ENCODE measurements at regions not wholly inside any gene's neighbourhood (a gene's known extent, or its start where the extent isn't known, plus 50 kb on each side); places are given as distances from the start of the nearest gene placed in this dataset.
"Not testable (repeated sequence)": the region's sequence is repeated elsewhere in the genome, so short reads cannot be mapped to it uniquely, and the experiment has no call there.

GRCh38 chr7:53596230-53596629 is 560.8 kb downstream of the POM121L12 start:
- Mint-ChIP-seq H3K27ac (no peak overlapping the region), H3K27me3 (no peaks in the 10 kb centered on the region), H3K9me3 (peaks cover 4 to 25% (median 14%) of the 10 kb centered on the region in 7 donors), H3K36me3 (no peaks in the 10 kb centered on the region), H3K4me3 (no peak overlapping the region), H3K4me1 (no peaks in the 10 kb centered on the region)
- ATAC-seq (ENCODE audit: low read depth in 2 of 2) (no peak), DNase-seq (no peak)

GRCh38 chr7:53600296-53600695 is 564.9 kb downstream of the POM121L12 start:
- ATAC-seq (ENCODE audit: low read depth in 2 of 2): no peak
- no peak for DNase-seq
- H3K27me3 Mint-ChIP-seq: no peaks in the 10 kb centered on the region
- H3K4me1 Mint-ChIP-seq: no peaks in the 10 kb centered on the region
- H3K4me3 Mint-ChIP-seq: no peak overlapping the region
- H3K9me3 Mint-ChIP-seq: peaks cover 0 to 26% (median 13%) of the 10 kb centered on the region in 7 donors
- H3K36me3 Mint-ChIP-seq: no peaks in the 10 kb centered on the region
- H3K27ac Mint-ChIP-seq: no peak overlapping the region

GRCh38 chr7:53602817-53603418 is 567.5 kb downstream of the POM121L12 start:
- H3K27me3 Mint-ChIP-seq: no peaks in the 10 kb centered on the region

GRCh38 chr7:53603461-53603860 is 568.0 kb downstream of the POM121L12 start:
- H3K27me3 Mint-ChIP-seq: no peaks in the 10 kb centered on the region
- DNase-seq (no peak), ATAC-seq (ENCODE audit: low read depth in 2 of 2) (no peak)
- no peaks in the 10 kb centered on the region for H3K4me1 Mint-ChIP-seq
- no peak overlapping the region for H3K4me3 Mint-ChIP-seq
- H3K27ac Mint-ChIP-seq: no peak overlapping the region
- H3K36me3 Mint-ChIP-seq: no peaks in the 10 kb centered on the region
- H3K9me3 Mint-ChIP-seq: peaks cover 0 to 26% (median 11%) of the 10 kb centered on the region in 7 donors

More at GRCh38 chr7:53602817-53603418, 567.5 kb downstream of the POM121L12 start:
- H3K9me3 Mint-ChIP-seq: peaks cover 0 to 26% (median 11%) of the 10 kb centered on the region in 7 donors
- no peak for DNase-seq
- H3K4me3 Mint-ChIP-seq: no peak overlapping the region
- ATAC-seq (ENCODE audit: low read depth in 2 of 2): no peak
- no peaks in the 10 kb centered on the region for H3K4me1 Mint-ChIP-seq
- no peak overlapping the region for H3K27ac Mint-ChIP-seq
- no peaks in the 10 kb centered on the region for H3K36me3 Mint-ChIP-seq

GRCh38 chr7:53604201-53604600 is 568.8 kb downstream of the POM121L12 start:
- Mint-ChIP-seq H3K27ac (no peak overlapping the region), H3K9me3 (peaks cover 0 to 24% (median 11%) of the 10 kb centered on the region in 7 donors), H3K4me3 (no peak overlapping the region), H3K27me3 (no peaks in the 10 kb centered on the region), H3K36me3 (no peaks in the 10 kb centered on the region), H3K4me1 (no peaks in the 10 kb centered on the region)
- DNase-seq (no peak), ATAC-seq (ENCODE audit: low read depth in 2 of 2) (no peak)

- no peaks in the 10 kb centered on the region for H3K36me3 Mint-ChIP-seq
- peaks cover 0 to 8% (median 2%) of the 10 kb centered on the region in 7 donors for H3K9me3 Mint-ChIP-seq
- H3K27me3 Mint-ChIP-seq: no peaks in the 10 kb centered on the region
- ATAC-seq (ENCODE audit: low read depth in 2 of 2): no peak
- no peaks in the 10 kb centered on the region for H3K4me1 Mint-ChIP-seq
- DNase-seq: no peak
- H3K27ac Mint-ChIP-seq: no peak overlapping the region
- H3K4me3 Mint-ChIP-seq: no peak overlapping the region
Observed at GRCh38 chr7:53607961-53608360, 572.5 kb downstream of the POM121L12 start.

GRCh38 chr7:53609185-53609584 is 573.8 kb downstream of the POM121L12 start:
- Mint-ChIP-seq H3K4me3 (no peak overlapping the region), H3K9me3 (peaks cover 0 to 9% (median 5%) of the 10 kb centered on the region in 7 donors), H3K27me3 (no peaks in the 10 kb centered on the region), H3K27ac (no peak overlapping the region), H3K36me3 (no peaks in the 10 kb centered on the region), H3K4me1 (no peaks in the 10 kb centered on the region)
- ATAC-seq (ENCODE audit: low read depth in 2 of 2) (no peak), DNase-seq (no peak)

GRCh38 chr7:53611043-53611442 is 575.6 kb downstream of the POM121L12 start:
- Mint-ChIP-seq H3K4me1 (no peaks in the 10 kb centered on the region), H3K9me3 (peaks cover 0 to 15% (median 7%) of the 10 kb centered on the region in 7 donors), H3K27ac (no peak overlapping the region), H3K36me3 (no peaks in the 10 kb centered on the region), H3K4me3 (no peak overlapping the region), H3K27me3 (no peaks in the 10 kb centered on the region)
- DNase-seq: no peak
- ATAC-seq (ENCODE audit: low read depth in 2 of 2): no peak

- Mint-ChIP-seq H3K27me3 (no peaks in the 10 kb centered on the region), H3K27ac (no peak overlapping the region), H3K4me1 (no peaks in the 10 kb centered on the region), H3K9me3 (peaks cover 4 to 26% (median 9%) of the 10 kb centered on the region in 7 donors), H3K4me3 (no peak overlapping the region), H3K36me3 (no peaks in the 10 kb centered on the region)
- ATAC-seq (ENCODE audit: low read depth in 2 of 2): no peak
- DNase-seq: no peak
Observed at GRCh38 chr7:53624356-53624755, 588.9 kb downstream of the POM121L12 start.

- DNase-seq: no peak
- no peak for ATAC-seq (ENCODE audit: low read depth in 2 of 2)
- H3K4me1 Mint-ChIP-seq: no peaks in the 10 kb centered on the region
- H3K27me3 Mint-ChIP-seq: no peaks in the 10 kb centered on the region
- H3K9me3 Mint-ChIP-seq: peaks cover 6 to 28% (median 11%) of the 10 kb centered on the region in 7 donors
- no peak overlapping the region for H3K27ac Mint-ChIP-seq
- no peaks in the 10 kb centered on the region for H3K36me3 Mint-ChIP-seq
- H3K4me3 Mint-ChIP-seq: no peak overlapping the region
Observed at GRCh38 chr7:53628775-53629174, 593.3 kb downstream of the POM121L12 start.

GRCh38 chr7:53635251-53635650 is 599.8 kb downstream of the POM121L12 start:
- not testable (repeated sequence) for H3K27ac Mint-ChIP-seq; DNase-seq; H3K4me3 Mint-ChIP-seq; H3K36me3 Mint-ChIP-seq; ATAC-seq (ENCODE audit: low read depth in 2 of 2); H3K4me1 Mint-ChIP-seq; H3K27me3 Mint-ChIP-seq
- H3K9me3 Mint-ChIP-seq: peaks cover 5 to 35% (median 13%) of the 10 kb centered on the region in 7 donors

- Mint-ChIP-seq H3K27ac (no peak overlapping the region), H3K4me3 (no peak overlapping the region), H3K36me3 (no peaks in the 10 kb centered on the region), H3K9me3 (peaks cover 0 to 33% (median 11%) of the 10 kb centered on the region in 7 donors), H3K27me3 (no peaks in the 10 kb centered on the region), H3K4me1 (no peaks in the 10 kb centered on the region)
- DNase-seq (no peak), ATAC-seq (ENCODE audit: low read depth in 2 of 2) (no peak)
Observed at GRCh38 chr7:53638517-53638916, 603.1 kb downstream of the POM121L12 start.

- H3K27ac Mint-ChIP-seq: no peak overlapping the region
- no peak for ATAC-seq (ENCODE audit: low read depth in 2 of 2)
- H3K4me1 Mint-ChIP-seq: no peaks in the 10 kb centered on the region
- no peaks in the 10 kb centered on the region for H3K36me3 Mint-ChIP-seq
- no peak overlapping the region for H3K4me3 Mint-ChIP-seq
- DNase-seq: no peak
- peaks cover 3 to 28% (median 8%) of the 10 kb centered on the region in 7 donors for H3K9me3 Mint-ChIP-seq
- no peaks in the 10 kb centered on the region for H3K27me3 Mint-ChIP-seq
Observed at GRCh38 chr7:53641091-53641490, 605.7 kb downstream of the POM121L12 start.

- DNase-seq: no peak
- H3K27me3 Mint-ChIP-seq: no peaks in the 10 kb centered on the region
- peaks cover 0 to 23% (median 6%) of the 10 kb centered on the region in 7 donors for H3K9me3 Mint-ChIP-seq
- no peak for ATAC-seq (ENCODE audit: low read depth in 2 of 2)
- H3K27ac Mint-ChIP-seq: no peak overlapping the region
- no peak overlapping the region for H3K4me3 Mint-ChIP-seq
- no peaks in the 10 kb centered on the region for H3K4me1 Mint-ChIP-seq
- H3K36me3 Mint-ChIP-seq: no peaks in the 10 kb centered on the region
Observed at GRCh38 chr7:53642361-53642760, 606.9 kb downstream of the POM121L12 start.

- no peak for DNase-seq
- H3K4me1 Mint-ChIP-seq: no peaks in the 10 kb centered on the region
- no peaks in the 10 kb centered on the region for H3K36me3 Mint-ChIP-seq
- no peak for ATAC-seq (ENCODE audit: low read depth in 2 of 2)
- peaks cover 0 to 23% (median 5%) of the 10 kb centered on the region in 7 donors for H3K9me3 Mint-ChIP-seq
- H3K27ac Mint-ChIP-seq: no peak overlapping the region
- no peak overlapping the region for H3K4me3 Mint-ChIP-seq
- H3K27me3 Mint-ChIP-seq: no peaks in the 10 kb centered on the region
Observed at GRCh38 chr7:53642866-53643265, 607.4 kb downstream of the POM121L12 start.

All from naive B cell (primary cell).